ENCODE measurements at regions not wholly inside any gene's neighbourhood (a gene's known extent, or its start where the extent isn't known, plus 50 kb on each side); places are given as distances from the start of the nearest gene placed in this dataset.

DNA sequence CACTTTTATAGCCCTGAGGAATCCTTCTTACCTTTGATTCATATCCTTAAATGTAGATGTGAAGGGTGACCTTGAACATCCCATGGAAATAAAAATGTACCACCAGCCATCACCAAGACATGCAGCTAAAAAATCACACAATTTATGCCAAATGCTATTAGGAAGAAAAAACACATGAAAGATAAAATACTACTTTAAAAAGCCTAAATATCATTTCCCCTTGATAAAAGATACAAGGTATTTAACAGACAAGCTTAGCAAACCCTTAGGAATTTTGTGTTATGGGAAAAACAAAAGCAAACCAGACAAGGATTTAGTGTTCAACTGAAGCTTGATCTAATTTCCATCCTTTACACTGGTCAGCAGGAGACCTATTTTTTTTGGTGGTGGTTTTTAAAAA is 255.0 kb downstream of the ICOS start:
- CTCF ChIA-PET, result interaction anchor here (1.0 kb wide), 1 partner anchor 13 kb away, joined by 3 read pairs; no protein-coding TSS in a partner anchor
- no peaks in the 10 kb centered on the region for H3K9me3 ChIP-seq (ENCODE audit: control extremely low read depth in 1 of 3, control insufficient read depth in 2 of 3, insufficient read depth in 1 of 3, low read length in 2 of 3)
- H3K27ac Mint-ChIP-seq, result no peak overlapping the region

DNA sequence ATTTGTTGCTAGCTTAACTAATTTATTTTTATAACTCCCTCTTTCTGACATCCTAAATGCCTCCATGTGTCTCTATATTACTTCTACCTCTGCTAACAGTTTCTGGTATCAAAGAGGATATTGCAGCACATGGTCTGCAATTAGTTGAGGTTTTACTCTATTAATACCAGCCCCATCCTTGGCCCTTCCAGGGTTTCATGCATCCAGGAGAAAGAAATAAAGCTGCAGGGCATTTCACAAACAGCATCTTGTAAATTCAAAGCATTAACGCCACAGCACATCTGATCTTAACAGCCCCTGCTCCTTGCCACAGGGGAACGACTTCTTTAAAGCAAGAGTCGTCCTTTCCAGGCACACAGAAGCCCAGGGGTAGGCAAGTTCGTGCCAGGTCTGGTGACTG is 258.9 kb downstream of the ICOS start:
- Mint-ChIP-seq H3K9me3 (ENCODE audit: insufficient read depth) (no peaks in the 10 kb centered on the region), H3K4me3 (no peak overlapping the region), H3K27me3 (peaks cover 18% of the 10 kb centered on the region), H3K27ac (no peak overlapping the region), H3K4me1 (no peaks in the 10 kb centered on the region)
- Histone ChIP-seq H3K36me3 (replicated peaks in 1 of 2; ENCODE audit: control extremely low read depth in 1 of 2, control insufficient read depth in 1 of 2, extremely low read depth in 1 of 2, insufficient read depth in 2 of 2, low read length in 1 of 2) (no peaks in the 10 kb centered on the region), H3K9me3 (ENCODE audit: control extremely low read depth in 1 of 3, control insufficient read depth in 2 of 3, insufficient read depth in 1 of 3, low read length in 2 of 3) (no peaks in the 10 kb centered on the region), H3K4me1 (ENCODE audit: control insufficient read depth in 2 of 2, insufficient read depth in 2 of 2, low read length in 2 of 2) (no peaks in the 10 kb centered on the region), H3K27me3 (replicated peaks in 1 of 4; ENCODE audit: control extremely low read depth in 1 of 4, control insufficient read depth in 3 of 4, insufficient read depth in 4 of 4, low read length in 3 of 4) (no peaks in the 10 kb centered on the region), H3K4me2 (replicated peaks; ENCODE audit: low read depth, low read length, poor library complexity, severe bottlenecking) (no peak overlapping the region), H3K79me2 (ENCODE audit: control insufficient read depth, insufficient read depth, low read length) (no peaks in the 10 kb centered on the region), H3K9ac (ENCODE audit: low read length) (no peak overlapping the region), H3K27ac (ENCODE audit: low read length in 2 of 2) (no peak overlapping the region), H4K20me1 (ENCODE audit: control insufficient read depth, insufficient read depth, low read length, poor library complexity, severe bottlenecking) (no peaks in the 10 kb centered on the region), H2AFZ (ENCODE audit: insufficient read depth, low read depth, low read length, poor library complexity, severe bottlenecking) (no peak overlapping the region), H3K4me3 (ENCODE audit: control extremely low read depth in 1 of 5, extremely low read depth in 1 of 5, insufficient read depth in 1 of 5, low read depth in 2 of 5, low read length in 4 of 5) (no peak overlapping the region)
- TF ChIP-seq, protein P1, sequence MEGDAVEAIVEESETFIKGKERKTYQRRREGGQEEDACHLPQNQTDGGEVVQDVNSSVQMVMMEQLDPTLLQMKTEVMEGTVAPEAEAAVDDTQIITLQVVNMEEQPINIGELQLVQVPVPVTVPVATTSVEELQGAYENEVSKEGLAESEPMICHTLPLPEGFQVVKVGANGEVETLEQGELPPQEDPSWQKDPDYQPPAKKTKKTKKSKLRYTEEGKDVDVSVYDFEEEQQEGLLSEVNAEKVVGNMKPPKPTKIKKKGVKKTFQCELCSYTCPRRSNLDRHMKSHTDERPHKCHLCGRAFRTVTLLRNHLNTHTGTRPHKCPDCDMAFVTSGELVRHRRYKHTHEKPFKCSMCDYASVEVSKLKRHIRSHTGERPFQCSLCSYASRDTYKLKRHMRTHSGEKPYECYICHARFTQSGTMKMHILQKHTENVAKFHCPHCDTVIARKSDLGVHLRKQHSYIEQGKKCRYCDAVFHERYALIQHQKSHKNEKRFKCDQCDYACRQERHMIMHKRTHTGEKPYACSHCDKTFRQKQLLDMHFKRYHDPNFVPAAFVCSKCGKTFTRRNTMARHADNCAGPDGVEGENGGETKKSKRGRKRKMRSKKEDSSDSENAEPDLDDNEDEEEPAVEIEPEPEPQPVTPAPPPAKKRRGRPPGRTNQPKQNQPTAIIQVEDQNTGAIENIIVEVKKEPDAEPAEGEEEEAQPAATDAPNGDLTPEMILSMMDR (IDR thresholded peaks at IDR 0.05), result no peak
- no peak for TF ChIP-seq EZH2 (IDR thresholded peaks at IDR 0.05; ENCODE audit: borderline replicate concordance, insufficient read depth, low read depth, low read length, poor library complexity, severe bottlenecking)
- DNase-seq (no peak), ATAC-seq (ENCODE audit: low read depth) (no peak)
- POLR2A ChIA-PET, result no interaction called here
- 90% methylated on average over 2 of the region's 4 CpGs for WGBS (ENCODE audit: insufficient coverage)
- CTCF ChIA-PET, result interaction anchor here (1.1 kb wide), 1 partner anchor 50 kb away, joined by 3 read pairs; no protein-coding TSS in a partner anchor
- intact Hi-C loops (cut with micrococcal nuclease), result no loop called here

More for the DNA sequence above, 255.0 kb downstream of the ICOS start:
- Histone ChIP-seq H3K4me3 (ENCODE audit: control extremely low read depth in 1 of 5, extremely low read depth in 1 of 5, insufficient read depth in 1 of 5, low read depth in 2 of 5, low read length in 4 of 5) (no peak overlapping the region), H3K36me3 (replicated peaks in 1 of 2; ENCODE audit: control extremely low read depth in 1 of 2, control insufficient read depth in 1 of 2, extremely low read depth in 1 of 2, insufficient read depth in 2 of 2, low read length in 1 of 2) (no peaks in the 10 kb centered on the region), H3K79me2 (ENCODE audit: control insufficient read depth, insufficient read depth, low read length) (no peaks in the 10 kb centered on the region), H3K9ac (ENCODE audit: low read length) (no peak overlapping the region), H3K4me1 (ENCODE audit: control insufficient read depth in 2 of 2, insufficient read depth in 2 of 2, low read length in 2 of 2) (no peaks in the 10 kb centered on the region), H3K27ac (ENCODE audit: low read length in 2 of 2) (no peak overlapping the region), H2AFZ (ENCODE audit: insufficient read depth, low read depth, low read length, poor library complexity, severe bottlenecking) (no peak overlapping the region), H3K4me2 (replicated peaks; ENCODE audit: low read depth, low read length, poor library complexity, severe bottlenecking) (no peak overlapping the region), H3K27me3 (replicated peaks in 1 of 4; ENCODE audit: control extremely low read depth in 1 of 4, control insufficient read depth in 3 of 4, insufficient read depth in 4 of 4, low read length in 3 of 4) (no peaks in the 10 kb centered on the region), H4K20me1 (ENCODE audit: control insufficient read depth, insufficient read depth, low read length, poor library complexity, severe bottlenecking) (no peaks in the 10 kb centered on the region)
- Mint-ChIP-seq H3K9me3 (ENCODE audit: insufficient read depth) (no peaks in the 10 kb centered on the region), H3K27me3 (peaks cover 27% of the 10 kb centered on the region), H3K4me3 (no peak overlapping the region), H3K4me1 (no peaks in the 10 kb centered on the region)
- ATAC-seq (ENCODE audit: low read depth), result no peak
- intact Hi-C loops (cut with micrococcal nuclease), result no loop called here
- DNase-seq, result no peak
- POLR2A ChIA-PET, result no interaction called here
- TF ChIP-seq, protein P1 (IDR thresholded peaks at IDR 0.05), result no peak
- TF ChIP-seq EZH2 (IDR thresholded peaks at IDR 0.05; ENCODE audit: borderline replicate concordance, insufficient read depth, low read depth, low read length, poor library complexity, severe bottlenecking), result no peak
